ENCODE measurements at regions not wholly inside any gene's neighbourhood (a gene's known extent, or its start where the extent isn't known, plus 50 kb on each side); places are given as distances from the start of the nearest gene placed in this dataset.

GRCh38 chr3:154571553-154572226 is 141.7 kb upstream of the GPR149 start:
- H3K27ac Mint-ChIP-seq, result no peak overlapping the region
- Histone ChIP-seq H3K27ac (ENCODE audit: low read depth, low read length) (no peak overlapping the region), H3K9me3 (ENCODE audit: control insufficient read depth in 2 of 3, low read length in 3 of 3) (no peaks in the 10 kb centered on the region), H3K4me3 (ENCODE audit: low read length) (no peak overlapping the region), H3K27me3 (ENCODE audit: control insufficient read depth in 2 of 2, insufficient read depth in 2 of 2, low read length in 2 of 2) (no peaks in the 10 kb centered on the region), H3K4me1 (ENCODE audit: control insufficient read depth in 2 of 2, insufficient read depth in 2 of 2, low read length in 2 of 2) (no peaks in the 10 kb centered on the region), H3K36me3 (ENCODE audit: control insufficient read depth in 2 of 3, insufficient read depth in 3 of 3, low read length in 3 of 3) (no peaks in the 10 kb centered on the region)
- H3K4me1 Mint-ChIP-seq, result no peaks in the 10 kb centered on the region
- peaks cover 0 to 23% (median 7%) of the 10 kb centered on the region in 11 donors for H3K9me3 Mint-ChIP-seq
- H3K27me3 Mint-ChIP-seq, result no peaks in the 10 kb centered on the region
- no peaks in the 10 kb centered on the region for H3K36me3 Mint-ChIP-seq
- ChIA-PET CTCF (interaction anchor here (0.8 kb wide), 1 partner anchor 51 kb away, joined by 3 read pairs; no protein-coding TSS in a partner anchor), POLR2A (no interaction called here)
- intact Hi-C loops (cut with micrococcal nuclease), result no loop called here
- H3K4me3 Mint-ChIP-seq, result no peak overlapping the region
- DNase-seq (no peak), ATAC-seq (no peak)

GRCh38 chr3:154568064-154568463 is 138.1 kb upstream of the GPR149 start:
- intact Hi-C loops (cut with micrococcal nuclease), result no loop called here
- Histone ChIP-seq H3K9me3 (ENCODE audit: control insufficient read depth in 2 of 3, low read length in 3 of 3) (no peaks in the 10 kb centered on the region), H3K4me1 (ENCODE audit: control insufficient read depth in 2 of 2, insufficient read depth in 2 of 2, low read length in 2 of 2) (no peaks in the 10 kb centered on the region), H3K36me3 (ENCODE audit: control insufficient read depth in 2 of 3, insufficient read depth in 3 of 3, low read length in 3 of 3) (no peaks in the 10 kb centered on the region), H3K4me3 (ENCODE audit: low read length) (no peak overlapping the region), H3K27me3 (ENCODE audit: control insufficient read depth in 2 of 2, insufficient read depth in 2 of 2, low read length in 2 of 2) (no peaks in the 10 kb centered on the region), H3K27ac (ENCODE audit: low read depth, low read length) (no peak overlapping the region)
- no peak for DNase-seq
- POLR2A ChIA-PET, result no interaction called here
- H3K36me3 Mint-ChIP-seq, result no peaks in the 10 kb centered on the region
- H3K27me3 Mint-ChIP-seq, result peaks cover 0 to 3% (median 0%) of the 10 kb centered on the region in 5 donors
- H3K4me1 Mint-ChIP-seq, result no peaks in the 10 kb centered on the region
- CTCF ChIA-PET, result no interaction called here
- no peak overlapping the region for H3K27ac Mint-ChIP-seq
- no peak for ATAC-seq
- H3K9me3 Mint-ChIP-seq, result peaks cover 0 to 11% (median 3%) of the 10 kb centered on the region in 11 donors
- H3K4me3 Mint-ChIP-seq, result no peak overlapping the region

GRCh38 chr3:154559623-154560022 is 129.6 kb upstream of the GPR149 start:
- intact Hi-C loops (cut with micrococcal nuclease), result no loop called here

GRCh38 chr3:154552338-154552737 is 122.3 kb upstream of the GPR149 start:
- no peak for DNase-seq
- Histone ChIP-seq H3K27me3 (ENCODE audit: control insufficient read depth in 2 of 2, insufficient read depth in 2 of 2, low read length in 2 of 2) (no peaks in the 10 kb centered on the region), H3K9me3 (ENCODE audit: control insufficient read depth in 2 of 3, low read length in 3 of 3) (no peaks in the 10 kb centered on the region), H3K4me3 (ENCODE audit: low read length) (no peak overlapping the region), H3K4me1 (ENCODE audit: control insufficient read depth in 2 of 2, insufficient read depth in 2 of 2, low read length in 2 of 2) (no peaks in the 10 kb centered on the region), H3K36me3 (ENCODE audit: control insufficient read depth in 2 of 3, insufficient read depth in 3 of 3, low read length in 3 of 3) (no peaks in the 10 kb centered on the region), H3K27ac (ENCODE audit: low read depth, low read length) (no peak overlapping the region)
- Mint-ChIP-seq H3K4me1 (no peaks in the 10 kb centered on the region), H3K27me3 (no peaks in the 10 kb centered on the region), H3K27ac (no peak overlapping the region), H3K9me3 (peaks cover 0 to 7% (median 0%) of the 10 kb centered on the region in 11 donors), H3K36me3 (no peaks in the 10 kb centered on the region), H3K4me3 (no peak overlapping the region)
- intact Hi-C loops (cut with micrococcal nuclease), result no loop called here
- CTCF ChIA-PET, result interaction anchor here (0.7 kb wide), 1 partner anchor 1301 kb away, joined by 3 read pairs; no protein-coding TSS in a partner anchor
- ATAC-seq, result no peak
- POLR2A ChIA-PET, result no interaction called here

More at GRCh38 chr3:154559623-154560022, 129.6 kb upstream of the GPR149 start:
- ChIA-PET POLR2A (no interaction called here), CTCF (no interaction called here)
- Histone ChIP-seq H3K4me1 (ENCODE audit: control insufficient read depth in 2 of 2, insufficient read depth in 2 of 2, low read length in 2 of 2) (no peaks in the 10 kb centered on the region), H3K36me3 (ENCODE audit: control insufficient read depth in 2 of 3, insufficient read depth in 3 of 3, low read length in 3 of 3) (no peaks in the 10 kb centered on the region), H3K4me3 (ENCODE audit: low read length) (no peak overlapping the region), H3K9me3 (ENCODE audit: control insufficient read depth in 2 of 3, low read length in 3 of 3) (no peaks in the 10 kb centered on the region), H3K27ac (ENCODE audit: low read depth, low read length) (no peak overlapping the region), H3K27me3 (ENCODE audit: control insufficient read depth in 2 of 2, insufficient read depth in 2 of 2, low read length in 2 of 2) (no peaks in the 10 kb centered on the region)
- Mint-ChIP-seq H3K27me3 (peaks cover 0 to 3% (median 0%) of the 10 kb centered on the region in 5 donors), H3K27ac (no peak overlapping the region), H3K4me3 (no peak overlapping the region), H3K36me3 (no peaks in the 10 kb centered on the region), H3K9me3 (peaks cover 0 to 6% (median 0%) of the 10 kb centered on the region in 11 donors), H3K4me1 (no peaks in the 10 kb centered on the region)
- ATAC-seq (no peak), DNase-seq (no peak)

GRCh38 chr3:154549391-154549790 is 119.4 kb upstream of the GPR149 start:
- no peak for DNase-seq
- POLR2A ChIA-PET, result no interaction called here

GRCh38 chr3:154548341-154548740 is 118.4 kb upstream of the GPR149 start:
- ChIA-PET CTCF (no interaction called here), POLR2A (no interaction called here)
- H3K27ac Mint-ChIP-seq, result no peak overlapping the region
- H3K4me1 ChIP-seq (ENCODE audit: control insufficient read depth in 2 of 2, insufficient read depth in 2 of 2, low read length in 2 of 2), result no peaks in the 10 kb centered on the region
- no peak overlapping the region for H3K4me3 Mint-ChIP-seq
- no peak overlapping the region for H3K4me3 ChIP-seq (ENCODE audit: low read length)
- no peaks in the 10 kb centered on the region for H3K36me3 ChIP-seq (ENCODE audit: control insufficient read depth in 2 of 3, insufficient read depth in 3 of 3, low read length in 3 of 3)
- DNase-seq (no peak), ATAC-seq (no peak)
- H3K36me3 Mint-ChIP-seq, result no peaks in the 10 kb centered on the region
- intact Hi-C loops (cut with micrococcal nuclease), result no loop called here
- H3K9me3 Mint-ChIP-seq, result peaks cover 0 to 7% (median 0%) of the 10 kb centered on the region in 11 donors
- H3K27ac ChIP-seq (ENCODE audit: low read depth, low read length), result no peak overlapping the region
- H3K4me1 Mint-ChIP-seq, result no peaks in the 10 kb centered on the region
- H3K27me3 Mint-ChIP-seq, result no peaks in the 10 kb centered on the region
- no peaks in the 10 kb centered on the region for H3K9me3 ChIP-seq (ENCODE audit: control insufficient read depth in 2 of 3, low read length in 3 of 3)
- no peaks in the 10 kb centered on the region for H3K27me3 ChIP-seq (ENCODE audit: control insufficient read depth in 2 of 2, insufficient read depth in 2 of 2, low read length in 2 of 2)

More at GRCh38 chr3:154549391-154549790, 119.4 kb upstream of the GPR149 start:
- no peaks in the 10 kb centered on the region for H3K36me3 Mint-ChIP-seq
- CTCF ChIA-PET, result no interaction called here
- Histone ChIP-seq H3K36me3 (ENCODE audit: control insufficient read depth in 2 of 3, insufficient read depth in 3 of 3, low read length in 3 of 3) (no peaks in the 10 kb centered on the region), H3K4me3 (ENCODE audit: low read length) (no peak overlapping the region), H3K27ac (ENCODE audit: low read depth, low read length) (no peak overlapping the region), H3K9me3 (ENCODE audit: control insufficient read depth in 2 of 3, low read length in 3 of 3) (no peaks in the 10 kb centered on the region), H3K27me3 (ENCODE audit: control insufficient read depth in 2 of 2, insufficient read depth in 2 of 2, low read length in 2 of 2) (no peaks in the 10 kb centered on the region), H3K4me1 (ENCODE audit: control insufficient read depth in 2 of 2, insufficient read depth in 2 of 2, low read length in 2 of 2) (no peaks in the 10 kb centered on the region)
- no peak overlapping the region for H3K27ac Mint-ChIP-seq
- no peaks in the 10 kb centered on the region for H3K4me1 Mint-ChIP-seq
- intact Hi-C loops (cut with micrococcal nuclease), result no loop called here
- no peak for ATAC-seq
- H3K27me3 Mint-ChIP-seq, result no peaks in the 10 kb centered on the region
- H3K9me3 Mint-ChIP-seq, result peaks cover 0 to 7% (median 0%) of the 10 kb centered on the region in 11 donors
- H3K4me3 Mint-ChIP-seq, result no peak overlapping the region

- no peak overlapping the region for H3K27ac ChIP-seq (ENCODE audit: low read depth, low read length)
- no peaks in the 10 kb centered on the region for H3K36me3 Mint-ChIP-seq
- no peak for ATAC-seq
- DNase-seq, result no peak
- POLR2A ChIA-PET, result no interaction called here
- H3K4me1 ChIP-seq (ENCODE audit: control insufficient read depth in 2 of 2, insufficient read depth in 2 of 2, low read length in 2 of 2), result no peaks in the 10 kb centered on the region
- H3K4me3 ChIP-seq (ENCODE audit: low read length), result no peak overlapping the region
- intact Hi-C loops (cut with micrococcal nuclease), result no loop called here
- no peaks in the 10 kb centered on the region for H3K9me3 ChIP-seq (ENCODE audit: control insufficient read depth in 2 of 3, low read length in 3 of 3)
- no peaks in the 10 kb centered on the region for H3K27me3 Mint-ChIP-seq
- H3K27ac Mint-ChIP-seq, result no peak overlapping the region
- no peaks in the 10 kb centered on the region for H3K36me3 ChIP-seq (ENCODE audit: control insufficient read depth in 2 of 3, insufficient read depth in 3 of 3, low read length in 3 of 3)
- CTCF ChIA-PET, result no interaction called here
- H3K4me3 Mint-ChIP-seq, result no peak overlapping the region
- peaks cover 0 to under 1% (median 0%) of the 10 kb centered on the region in 11 donors for H3K9me3 Mint-ChIP-seq
- H3K4me1 Mint-ChIP-seq, result no peaks in the 10 kb centered on the region
- no peaks in the 10 kb centered on the region for H3K27me3 ChIP-seq (ENCODE audit: control insufficient read depth in 2 of 2, insufficient read depth in 2 of 2, low read length in 2 of 2)
Observed at GRCh38 chr3:154542837-154543236, 112.8 kb upstream of the GPR149 start.
